Thyroid gland (tissue), 4 donors: ENCODE measurements at regions not wholly inside any gene's neighbourhood (a gene's known extent, or its start where the extent isn't known, plus 50 kb on each side); places are given as distances from the start of the nearest gene placed in this dataset.

Experiments used
- DNase-seq, 2 donors: peaks; one replicate each; pipeline ENCODE4 v3.0.0-alpha.2; 2019
- H3K27ac ChIP-seq, 3 donors: fragments of 200-600 bp; sonication (generic); 1 replicate in 2 of 3; 2 replicates in 1 of 3; pipeline ENCODE4 v1.5.1; 2016 to 2019; ENCODE audit warnings: mild to moderate bottlenecking in 1 of 3, moderate library complexity in 1 of 3
- H3K27me3 ChIP-seq: fragments of 200-600 bp; sonication (generic); one replicate; pipeline ENCODE4 v1.5.1; 2019
- H3K36me3 ChIP-seq, 2 donors: fragments of 200-600 bp; sonication (generic); one replicate each; pipeline ENCODE4 v1.5.1; 2016 to 2019
- H3K4me1 ChIP-seq, 2 donors: fragments of 200-600 bp; sonication (generic); one replicate each; pipeline ENCODE4 v1.5.1; 2017 to 2019
- H3K4me3 ChIP-seq, 3 donors: fragments of 200-600 bp; sonication (generic); replicated peaks in 1 of 3; 1 replicate in 2 of 3; 2 replicates in 1 of 3; pipeline ENCODE4 v1.5.1; 2016; ENCODE audit warnings: mild to moderate bottlenecking in 1 of 3
- H3K9me3 ChIP-seq: fragments of 200-600 bp; sonication (generic); one replicate; pipeline ENCODE4 v1.5.1; 2017
- CTCF ChIP-seq, 6 experiments: fragments of 200-600 bp in 3 of 6; fragments of 450-650 bp in 3 of 6; sonication (generic) in 3 of 6; IDR thresholded peaks; one replicate each; pipeline ENCODE4 v1.5.1; 2016 to 2019; ENCODE audit warnings: antibody characterized with exemption in 6 of 6, mild to moderate bottlenecking in 2 of 6, inconsistent platforms in 1 of 6, moderate library complexity in 1 of 6
- POLR2A ChIP-seq, 2 donors: fragments of 450-650 bp; IDR thresholded peaks; one replicate each; pipeline ENCODE4 v1.6.1; 2017; ENCODE audit warnings: antibody characterized with exemption in 2 of 2, mild to moderate bottlenecking in 2 of 2, moderate library complexity in 1 of 2
- WGBS, 2 donors: methylation state at CpG; one replicate each; pipeline ENCODE4 v1.1.5; 2017; 5-methylcytosine and 5-hydroxymethylcytosine counted together
- intact Hi-C: fragments of 100-400 bp; cut with DNase I; formaldehyde crosslinking; loops from one replicate; pipeline ENCODE4 v1.15.1; 2023

DNA sequence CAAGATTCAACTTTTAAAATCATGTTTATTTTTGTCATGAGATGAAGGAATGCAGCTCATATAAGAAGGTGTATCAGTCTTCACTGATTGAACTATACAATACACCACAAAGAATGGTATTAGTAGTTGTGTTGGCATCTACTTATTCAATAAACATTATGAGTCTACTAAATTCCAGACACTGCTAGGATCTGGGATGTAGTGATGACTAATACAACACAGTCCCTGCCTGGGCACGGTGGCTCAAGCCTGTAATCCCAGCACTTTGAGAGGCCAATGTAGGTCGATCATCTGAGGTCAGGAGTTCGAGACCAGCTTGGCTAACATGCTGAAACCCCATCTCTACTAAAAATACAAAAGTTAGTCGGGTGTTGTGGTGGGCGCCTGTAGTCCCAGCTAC is 171.4 kb upstream of the NFIB start:
- H3K4me3 ChIP-seq: no peak overlapping the region
- H3K9me3 ChIP-seq: no peaks in the 10 kb centered on the region
- H3K4me1 ChIP-seq: no peaks in the 10 kb centered on the region
- WGBS, 2 donors: 86 to 94% methylated on average over 3 to 5 of the region's 5 CpGs
- intact Hi-C loops: loop anchor here (10.0 kb wide), 1 partner anchor 59 kb away; no protein-coding TSS in a partner anchor
- H3K36me3 ChIP-seq: no peaks in the 10 kb centered on the region
- DNase-seq: no peak
- TF ChIP-seq POLR2A (IDR thresholded peaks at IDR 0.05): no peak
- TF ChIP-seq CTCF (IDR thresholded peaks at IDR 0.05): no peak
- H3K27ac ChIP-seq: no peak overlapping the region
- no peaks in the 10 kb centered on the region for H3K27me3 ChIP-seq

DNA sequence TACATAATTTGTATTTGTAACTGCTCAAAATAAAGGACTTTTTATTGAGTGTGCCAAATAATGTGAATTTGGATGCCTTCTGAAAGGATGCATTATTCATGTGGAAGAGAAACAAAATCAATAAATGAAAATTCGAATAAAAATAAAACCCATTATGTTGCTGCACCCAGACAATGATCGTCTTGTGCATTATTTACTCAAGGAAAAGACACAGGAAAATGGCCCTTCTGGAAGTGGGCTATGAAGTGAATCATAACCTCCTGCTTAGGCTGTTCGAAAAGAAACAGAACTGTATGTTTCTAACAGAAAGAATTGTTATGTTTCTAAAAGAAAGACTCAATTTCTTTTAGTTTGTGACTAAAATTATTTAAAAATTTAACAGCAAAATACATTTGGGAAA is 168.9 kb upstream of the NFIB start:
- DNase-seq: no peak
- Histone ChIP-seq H3K9me3 (no peaks in the 10 kb centered on the region), H3K4me3 (no peak overlapping the region), H3K27me3 (no peaks in the 10 kb centered on the region), H3K27ac (no peak overlapping the region), H3K4me1 (no peaks in the 10 kb centered on the region), H3K36me3 (no peaks in the 10 kb centered on the region)
- intact Hi-C loops: loop anchor here (10.0 kb wide), 1 partner anchor 62 kb away; no protein-coding TSS in a partner anchor
- TF ChIP-seq POLR2A (IDR thresholded peaks at IDR 0.05) (no peak), CTCF (IDR thresholded peaks at IDR 0.05) (no peak)
- WGBS, 2 donors: 67 to 69% methylated on average over 3 of the region's 3 CpGs

- TF ChIP-seq CTCF (IDR thresholded peaks at IDR 0.05) (no peak), POLR2A (IDR thresholded peaks at IDR 0.05) (no peak)
- 42% methylated on average over 3 of the region's 3 CpGs for WGBS, 2 donors
- intact Hi-C loops: loop anchor here (10.0 kb wide), 1 partner anchor 64 kb away; no protein-coding TSS in a partner anchor
Observed at GRCh38 chr9:14480526-14480925, 166.6 kb upstream of the NFIB start.

DNA sequence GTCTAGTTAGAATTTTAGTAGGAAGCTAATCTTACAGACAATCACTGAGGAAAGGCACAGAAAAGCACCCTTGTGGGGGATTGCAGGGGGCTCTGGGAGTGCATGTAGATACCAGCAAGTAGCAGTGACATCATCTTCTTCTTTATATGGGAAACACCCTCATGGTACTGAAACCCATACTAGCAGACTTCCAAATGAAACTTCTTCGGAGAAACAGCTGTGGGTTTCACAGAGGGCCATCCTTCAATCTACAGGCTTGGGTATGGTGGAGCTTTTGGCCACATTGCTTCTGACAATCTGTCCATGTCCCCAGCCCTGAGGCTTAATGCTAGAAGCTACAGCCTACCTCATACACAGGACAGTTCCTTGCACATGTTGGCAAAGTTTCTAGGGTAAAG is 165.2 kb upstream of the NFIB start:
- Histone ChIP-seq H3K27ac (no peak overlapping the region), H3K27me3 (no peaks in the 10 kb centered on the region), H3K36me3 (no peaks in the 10 kb centered on the region), H3K4me1 (no peaks in the 10 kb centered on the region), H3K4me3 (no peak overlapping the region), H3K9me3 (no peaks in the 10 kb centered on the region)
- WGBS, 2 donors: 82 to 90% methylated on average over 1 of the region's 1 CpG
- DNase-seq: no peak
- TF ChIP-seq CTCF (IDR thresholded peaks at IDR 0.05): no peak
- no peak for TF ChIP-seq POLR2A (IDR thresholded peaks at IDR 0.05)
- intact Hi-C loops: no loop called here

More at GRCh38 chr9:14480526-14480925, 166.6 kb upstream of the NFIB start:
- H3K27me3 ChIP-seq: no peaks in the 10 kb centered on the region
- H3K27ac ChIP-seq: no peak overlapping the region
- H3K4me3 ChIP-seq: no peak overlapping the region
- H3K4me1 ChIP-seq: no peaks in the 10 kb centered on the region
- H3K9me3 ChIP-seq: no peaks in the 10 kb centered on the region
- no peaks in the 10 kb centered on the region for H3K36me3 ChIP-seq
- no peak for DNase-seq

DNA sequence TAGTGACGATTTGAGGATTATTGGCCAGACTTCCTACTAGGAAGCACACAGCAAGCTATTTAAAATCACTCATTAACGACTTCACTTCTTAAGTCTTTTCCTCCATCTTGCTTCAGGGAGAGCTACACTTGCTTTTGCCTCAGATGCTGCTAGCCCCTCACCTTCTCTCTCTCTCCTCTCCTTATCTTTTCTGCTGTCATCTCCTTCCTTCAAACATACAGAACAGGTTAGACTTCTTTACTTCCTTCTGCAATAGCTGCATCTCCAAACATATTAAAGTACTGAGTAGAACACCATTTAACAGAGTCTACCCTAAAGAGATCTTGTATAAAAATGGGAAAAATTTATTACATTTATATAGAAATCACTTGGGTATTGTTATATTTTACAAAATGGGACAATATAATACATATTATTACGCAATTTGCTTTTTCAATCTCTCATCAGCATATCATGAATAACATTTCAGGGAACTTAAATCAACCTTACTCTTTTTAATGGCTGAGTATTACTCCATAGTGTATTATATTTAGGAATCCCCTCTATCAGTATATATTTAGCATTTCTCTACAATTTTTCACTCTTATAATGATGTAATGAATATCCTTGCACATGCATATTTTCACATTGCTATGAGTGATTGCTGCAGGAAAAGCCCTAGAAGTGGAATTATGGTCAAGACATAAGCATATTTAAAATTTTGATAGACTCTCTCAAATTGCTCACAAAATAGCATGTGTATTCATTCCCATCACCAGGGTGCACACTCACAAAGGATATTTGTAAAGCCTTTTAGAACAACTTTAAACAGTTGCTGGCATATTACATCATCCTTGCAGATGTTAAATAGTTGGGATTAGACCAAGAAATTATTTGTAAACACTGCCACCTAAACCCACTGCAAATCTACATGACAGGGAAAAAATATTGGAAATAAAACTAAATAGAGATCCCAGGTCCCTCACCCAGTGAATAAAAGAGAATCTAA is 164.5 kb upstream of the NFIB start:
- TF ChIP-seq POLR2A (IDR thresholded peaks at IDR 0.05): no peak
- TF ChIP-seq CTCF (IDR thresholded peaks at IDR 0.05): no peak
- no peaks in the 10 kb centered on the region for H3K27me3 ChIP-seq
- H3K4me3 ChIP-seq: no peak overlapping the region
- H3K9me3 ChIP-seq: no peaks in the 10 kb centered on the region
- 74 to 75% methylated on average over 3 of the region's 3 CpGs for WGBS, 2 donors
- no peak for DNase-seq
- no peak overlapping the region for H3K27ac ChIP-seq
- H3K36me3 ChIP-seq: no peaks in the 10 kb centered on the region
- intact Hi-C loops: no loop called here
- no peaks in the 10 kb centered on the region for H3K4me1 ChIP-seq
